Astrocyte (in vitro differentiated cells and primary cell): ENCODE measurements at regions not wholly inside any gene's neighbourhood (a gene's known extent, or its start where the extent isn't known, plus 50 kb on each side); places are given as distances from the start of the nearest gene placed in this dataset.

ENCODE experiments used
- CTCF ChIP-seq: IDR thresholded peaks from 2 replicates; pipeline ENCODE4 v1.5.1; 2011; ENCODE audit warnings: low read depth, mild to moderate bottlenecking, inconsistent platforms, low read length, moderate library complexity; ENCODE audit not compliant: insufficient read depth
- EZH2 ChIP-seq: IDR thresholded peaks from 2 replicates; pipeline ENCODE4 v1.6.1; 2012; ENCODE audit warnings: mild to moderate bottlenecking, low read length, inconsistent platforms; ENCODE audit not compliant: insufficient read depth

GRCh38 chr13:71979616-71980015, 112.6 kb upstream of the DACH1 start:
- TF ChIP-seq CTCF (no peak), EZH2 (no peak)
